Hepatocyte (in vitro differentiated cells): ENCODE measurements at regions not wholly inside any gene's neighbourhood (a gene's known extent, or its start where the extent isn't known, plus 50 kb on each side); places are given as distances from the start of the nearest gene placed in this dataset.

Source experiments
- DNase-seq: peaks from one replicate; pipeline ENCODE4 v3.0.0-alpha.2; 2016; ENCODE audit warnings: low spot score
- H2AFZ ChIP-seq: fragments of 200-600 bp; sonication (generic); 2 replicates; pipeline ENCODE4 v1.6.0; 2016; ENCODE audit warnings: antibody characterized with exemption, mild to moderate bottlenecking
- H3K27ac ChIP-seq: fragments of 200-600 bp; sonication (generic); 2 replicates; pipeline ENCODE4 v1.5.1; 2016; ENCODE audit warnings: mild to moderate bottlenecking
- H3K27me3 ChIP-seq: fragments of 200-600 bp; sonication (generic); 2 replicates; pipeline ENCODE4 v1.6.1; 2016
- H3K36me3 ChIP-seq: fragments of 200-600 bp; sonication (generic); replicated peaks from 2 replicates; pipeline ENCODE4 v1.5.1; 2016; ENCODE audit warnings: low read depth; ENCODE audit not compliant: insufficient read depth
- H3K4me1 ChIP-seq: fragments of 200-600 bp; sonication (generic); 2 replicates; pipeline ENCODE4 v1.5.1; 2016; ENCODE audit warnings: mild to moderate bottlenecking, moderate library complexity; ENCODE audit not compliant: insufficient read depth
- H3K4me2 ChIP-seq: fragments of 200-600 bp; sonication (generic); 2 replicates; pipeline ENCODE4 v1.6.0; 2016
- H3K4me3 ChIP-seq: fragments of 200-600 bp; sonication (generic); 2 replicates; pipeline ENCODE4 v1.5.1; 2016; ENCODE audit warnings: mild to moderate bottlenecking
- H3K79me2 ChIP-seq: fragments of 200-600 bp; sonication (generic); 2 replicates; pipeline ENCODE4 v1.6.0; 2017; ENCODE audit warnings: mild to moderate bottlenecking
- H3K9me2 ChIP-seq: fragments of 200-600 bp; sonication (generic); replicated peaks from 2 replicates; pipeline ENCODE4 v1.6.0; 2017; ENCODE audit warnings: mild to moderate bottlenecking; ENCODE audit not compliant: insufficient read depth
- H3K9me3 ChIP-seq: fragments of 200-600 bp; sonication (generic); 2 replicates; pipeline ENCODE4 v1.5.1; 2016; ENCODE audit warnings: low read depth, mild to moderate bottlenecking
- H4K20me1 ChIP-seq: fragments of 200-600 bp; sonication (generic); 2 replicates; pipeline ENCODE4 v1.6.0; 2016; ENCODE audit warnings: mild to moderate bottlenecking; ENCODE audit not compliant: insufficient read depth, poor library complexity, severe bottlenecking
- CTCF ChIP-seq: fragments of 200-600 bp; sonication (generic); IDR thresholded peaks from 2 replicates; pipeline ENCODE4 v1.5.1; 2016; ENCODE audit warnings: antibody characterized with exemption, mild to moderate bottlenecking; ENCODE audit not compliant: poor library complexity
- EZH2 ChIP-seq: fragments of 200-600 bp; sonication (generic); IDR thresholded peaks from 2 replicates; pipeline ENCODE4 v1.6.1; 2016; ENCODE audit warnings: antibody characterized with exemption, mild to moderate bottlenecking, borderline replicate concordance
- EZH2phosphoT487 ChIP-seq: fragments of 200-600 bp; sonication (generic); IDR thresholded peaks from one replicate; pipeline ENCODE4 v1.6.1; 2018; ENCODE audit warnings: antibody characterized with exemption, mild to moderate bottlenecking, low read depth, moderate library complexity; ENCODE audit not compliant: unreplicated experiment, severe bottlenecking
- WGBS: methylation state at CpG from one replicate; pipeline ENCODE4 v1.1.6; 2016; ENCODE audit warnings: low lambda C conversion rate; ENCODE audit errors: missing lambda C conversion rate; 5-methylcytosine and 5-hydroxymethylcytosine counted together

GRCh38 chr19:28142258-28142657, 1070.7 kb downstream of the UQCRFS1 start:
- Histone ChIP-seq H3K4me1 (no peaks in the 10 kb centered on the region), H3K27ac (no peak overlapping the region), H3K36me3 (no peaks in the 10 kb centered on the region), H3K9me2 (no peaks in the 10 kb centered on the region), H3K4me2 (no peak overlapping the region), H3K9me3 (no peaks in the 10 kb centered on the region), H3K79me2 (no peaks in the 10 kb centered on the region), H4K20me1 (no peaks in the 10 kb centered on the region), H3K27me3 (peaks cover 4% of the 10 kb centered on the region), H2AFZ (no peak overlapping the region), H3K4me3 (no peak overlapping the region)
- no peak for DNase-seq
- WGBS: no CpG with 5 or more reads among the region's 1 CpG
- TF ChIP-seq CTCF: no peak
- TF ChIP-seq EZH2phosphoT487: no peak
- TF ChIP-seq EZH2: no peak

GRCh38 chr19:28140201-28140600, 1072.8 kb downstream of the UQCRFS1 start:
- H3K9me3 ChIP-seq: no peaks in the 10 kb centered on the region
- peaks cover 4% of the 10 kb centered on the region for H3K27me3 ChIP-seq
- no peaks in the 10 kb centered on the region for H4K20me1 ChIP-seq
- TF ChIP-seq EZH2: no peak
- TF ChIP-seq EZH2phosphoT487: peak; percentile 89
- H3K9me2 ChIP-seq: no peaks in the 10 kb centered on the region
- no peaks in the 10 kb centered on the region for H3K4me1 ChIP-seq
- WGBS: 22% methylated on average over 4 of the region's 4 CpGs
- H3K27ac ChIP-seq: no peak overlapping the region
- H3K4me2 ChIP-seq: no peak overlapping the region
- peak; percentile 17 for DNase-seq
- no peak overlapping the region for H3K4me3 ChIP-seq
- H2AFZ ChIP-seq: no peak overlapping the region
- H3K79me2 ChIP-seq: no peaks in the 10 kb centered on the region
- no peaks in the 10 kb centered on the region for H3K36me3 ChIP-seq

GRCh38 chr19:28137772-28138171, 1075.2 kb downstream of the UQCRFS1 start:
- H3K36me3 ChIP-seq: no peaks in the 10 kb centered on the region
- no peak overlapping the region for H3K27ac ChIP-seq
- no peaks in the 10 kb centered on the region for H3K9me3 ChIP-seq
- WGBS: 85% methylated on average over 4 of the region's 4 CpGs
- no peaks in the 10 kb centered on the region for H3K79me2 ChIP-seq
- TF ChIP-seq CTCF: no peak
- TF ChIP-seq EZH2phosphoT487: no peak
- no peak for TF ChIP-seq EZH2
- H3K4me1 ChIP-seq: no peaks in the 10 kb centered on the region
- no peak overlapping the region for H2AFZ ChIP-seq
- H3K4me3 ChIP-seq: no peak overlapping the region
- no peak for DNase-seq
- H3K9me2 ChIP-seq: no peaks in the 10 kb centered on the region
- H3K27me3 ChIP-seq: no peaks in the 10 kb centered on the region
- no peaks in the 10 kb centered on the region for H4K20me1 ChIP-seq
- H3K4me2 ChIP-seq: no peak overlapping the region

DNA sequence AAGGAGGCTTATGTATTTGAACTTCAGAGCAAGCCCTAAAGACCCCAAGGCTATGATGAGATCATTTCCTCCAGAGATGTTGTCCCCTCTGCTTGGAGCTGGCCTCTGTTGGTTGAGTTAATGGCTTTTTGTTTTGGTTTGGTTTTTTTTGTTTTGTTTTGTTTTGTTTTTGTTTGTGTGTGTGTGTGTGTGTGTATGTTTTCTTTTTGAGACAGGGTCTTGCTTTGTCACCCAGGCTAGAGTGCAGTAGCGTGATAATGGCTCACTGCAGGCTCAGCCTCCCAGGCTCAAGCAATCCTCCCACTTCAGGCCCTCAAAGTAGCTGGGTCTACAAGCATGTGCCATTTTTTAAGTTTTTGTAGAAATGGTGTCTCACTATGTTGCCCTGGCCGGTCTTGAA, 1076.2 kb downstream of the UQCRFS1 start:
- no peak overlapping the region for H2AFZ ChIP-seq
- H3K9me2 ChIP-seq: no peaks in the 10 kb centered on the region
- H3K27ac ChIP-seq: no peak overlapping the region
- H3K4me3 ChIP-seq: no peak overlapping the region
- no peaks in the 10 kb centered on the region for H3K79me2 ChIP-seq
- H3K36me3 ChIP-seq: no peaks in the 10 kb centered on the region
- H3K4me1 ChIP-seq: no peaks in the 10 kb centered on the region
- H3K9me3 ChIP-seq: no peaks in the 10 kb centered on the region
- no peaks in the 10 kb centered on the region for H4K20me1 ChIP-seq
- WGBS: 86% methylated on average over 2 of the region's 2 CpGs
- H3K27me3 ChIP-seq: no peaks in the 10 kb centered on the region
- H3K4me2 ChIP-seq: no peak overlapping the region
- no peak for DNase-seq
- no peak for TF ChIP-seq EZH2
- no peak for TF ChIP-seq CTCF
- no peak for TF ChIP-seq EZH2phosphoT487
